ENCODE measurements at regions not wholly inside any gene's neighbourhood (a gene's known extent, or its start where the extent isn't known, plus 50 kb on each side); places are given as distances from the start of the nearest gene placed in this dataset.
A peak's percentile ranks its signal among the peaks of the same experiment; 100 is the strongest.
"Not testable (repeated sequence)": the region's sequence is repeated elsewhere in the genome, so short reads cannot be mapped to it uniquely, and the experiment has no call there.

- DNase-seq (ENCODE audit: low read depth): no peak
Observed at GRCh38 chr10:33101392-33101787, 143.4 kb upstream of the ITGB1 start.

- no peak for DNase-seq (ENCODE audit: low read depth)
Observed at GRCh38 chr10:33100781-33101391, 142.9 kb upstream of the ITGB1 start.

GRCh38 chr10:33099748-33100147 is 141.7 kb upstream of the ITGB1 start:
- peak; percentile 10 for DNase-seq (ENCODE audit: low read depth)

- peak; percentile 43 for DNase-seq (ENCODE audit: low read depth)
Observed at GRCh38 chr10:33098951-33099663, 141.1 kb upstream of the ITGB1 start.

- no peak for DNase-seq (ENCODE audit: low read depth)
Observed at GRCh38 chr10:33095867-33096815, 138.1 kb upstream of the ITGB1 start.

GRCh38 chr10:33094263-33095051 is 136.4 kb upstream of the ITGB1 start:
- no peak for DNase-seq (ENCODE audit: low read depth)

- no peak for DNase-seq (ENCODE audit: low read depth)
Observed at GRCh38 chr10:33093362-33093761, 135.3 kb upstream of the ITGB1 start.

GRCh38 chr10:33092596-33092995 is 134.6 kb upstream of the ITGB1 start:
- no peak for DNase-seq (ENCODE audit: low read depth)

- no peak for DNase-seq (ENCODE audit: low read depth)
Observed at GRCh38 chr10:33091201-33091600, 133.2 kb upstream of the ITGB1 start.

GRCh38 chr10:33088990-33089389 is 131.0 kb upstream of the ITGB1 start:
- DNase-seq (ENCODE audit: low read depth): no peak

- DNase-seq (ENCODE audit: low read depth): no peak
Observed at GRCh38 chr10:33087922-33088321, 129.9 kb upstream of the ITGB1 start.

GRCh38 chr10:33087152-33087551 is 129.1 kb upstream of the ITGB1 start:
- DNase-seq (ENCODE audit: low read depth): no peak

- no peak for DNase-seq (ENCODE audit: low read depth)
Observed at GRCh38 chr10:33086100-33086499, 128.1 kb upstream of the ITGB1 start.

GRCh38 chr10:33085313-33085833 is 127.3 kb upstream of the ITGB1 start:
- no peak for DNase-seq (ENCODE audit: low read depth)

- DNase-seq (ENCODE audit: low read depth): no peak
Observed at GRCh38 chr10:33084453-33084852, 126.4 kb upstream of the ITGB1 start.

- no peak for DNase-seq (ENCODE audit: low read depth)
Observed at GRCh38 chr10:33082373-33082895, 124.4 kb upstream of the ITGB1 start.

GRCh38 chr10:33080467-33080866 is 122.4 kb upstream of the ITGB1 start:
- not testable (repeated sequence) for DNase-seq (ENCODE audit: low read depth)

GRCh38 chr10:33074443-33074842 is 116.4 kb upstream of the ITGB1 start:
- DNase-seq (ENCODE audit: low read depth): no peak

- no peak for DNase-seq (ENCODE audit: low read depth)
Observed at GRCh38 chr10:33073641-33074415, 115.8 kb upstream of the ITGB1 start.

GRCh38 chr10:33071857-33072256 is 113.8 kb upstream of the ITGB1 start:
- DNase-seq (ENCODE audit: low read depth): no peak
